Body of pancreas (tissue), 4 donors: ENCODE measurements at regions not wholly inside any gene's neighbourhood (a gene's known extent, or its start where the extent isn't known, plus 50 kb on each side); places are given as distances from the start of the nearest gene placed in this dataset.

Source experiments
- ATAC-seq: fragments of 150-250 bp; one replicate; pipeline ENCODE4 v1.9.1; 2016
- DNase-seq, 4 donors: peaks; one replicate each; pipeline ENCODE4 v3.0.0-alpha.2; 2019
- H3K27ac ChIP-seq, 4 donors: fragments of 200-600 bp; sonication (generic); 1 replicate in 3 of 4; 2 replicates in 1 of 4; pipeline versions ENCODE4 v1.5.1 to v1.6.1; 2016 to 2019; ENCODE audit warnings: mild to moderate bottlenecking in 1 of 4, mixed read lengths in 1 of 4, moderate library complexity in 1 of 4
- H3K27me3 ChIP-seq, 2 donors: fragments of 200-600 bp; sonication (generic); one replicate each; pipeline ENCODE4 v1.6.0; 2016; ENCODE audit warnings: mild to moderate bottlenecking in 1 of 2
- H3K36me3 ChIP-seq, 2 donors: fragments of 200-600 bp; sonication (generic); replicated peaks in 1 of 2; 2 replicates each; pipeline ENCODE4 v1.5.1; 2016; ENCODE audit warnings: low read depth in 2 of 2; ENCODE audit not compliant: insufficient read depth in 1 of 2
- H3K4me1 ChIP-seq: fragments of 200-600 bp; sonication (generic); one replicate; pipeline ENCODE4 v1.6.0; 2016
- H3K4me3 ChIP-seq, 2 donors: fragments of 200-600 bp; sonication (generic); 1 replicate in 1 of 2; 2 replicates in 1 of 2; pipeline ENCODE4 v1.5.1; 2016 to 2019
- H3K9me3 ChIP-seq, 3 donors: fragments of 200-600 bp; sonication (generic); 1 replicate in 2 of 3; 2 replicates in 1 of 3; pipeline ENCODE4 v1.5.1; 2016
- POLR2A ChIP-seq, 3 donors: fragments of 450-650 bp; IDR thresholded peaks; one replicate each; pipeline ENCODE4 v1.6.1; 2016; ENCODE audit warnings: antibody characterized with exemption in 3 of 3, mild to moderate bottlenecking in 2 of 3
- WGBS, 2 donors: methylation state at CpG; one replicate each; pipeline ENCODE4 v1.1.5; 2017; 5-methylcytosine and 5-hydroxymethylcytosine counted together
- intact Hi-C: fragments of 100-400 bp; cut with DNase I; formaldehyde crosslinking; loops from one replicate; pipeline ENCODE4 v1.15.1; 2023
- TF ChIP-seq, protein P1 (sequence below), 7 experiments: fragments of 450-650 bp in 4 of 7; fragments of 200-600 bp in 3 of 7; sonication (generic) in 3 of 7; IDR thresholded peaks; one replicate each; pipeline ENCODE4 v1.5.1; 2016 to 2019; ENCODE audit warnings: antibody characterized with exemption in 7 of 7

DNA sequence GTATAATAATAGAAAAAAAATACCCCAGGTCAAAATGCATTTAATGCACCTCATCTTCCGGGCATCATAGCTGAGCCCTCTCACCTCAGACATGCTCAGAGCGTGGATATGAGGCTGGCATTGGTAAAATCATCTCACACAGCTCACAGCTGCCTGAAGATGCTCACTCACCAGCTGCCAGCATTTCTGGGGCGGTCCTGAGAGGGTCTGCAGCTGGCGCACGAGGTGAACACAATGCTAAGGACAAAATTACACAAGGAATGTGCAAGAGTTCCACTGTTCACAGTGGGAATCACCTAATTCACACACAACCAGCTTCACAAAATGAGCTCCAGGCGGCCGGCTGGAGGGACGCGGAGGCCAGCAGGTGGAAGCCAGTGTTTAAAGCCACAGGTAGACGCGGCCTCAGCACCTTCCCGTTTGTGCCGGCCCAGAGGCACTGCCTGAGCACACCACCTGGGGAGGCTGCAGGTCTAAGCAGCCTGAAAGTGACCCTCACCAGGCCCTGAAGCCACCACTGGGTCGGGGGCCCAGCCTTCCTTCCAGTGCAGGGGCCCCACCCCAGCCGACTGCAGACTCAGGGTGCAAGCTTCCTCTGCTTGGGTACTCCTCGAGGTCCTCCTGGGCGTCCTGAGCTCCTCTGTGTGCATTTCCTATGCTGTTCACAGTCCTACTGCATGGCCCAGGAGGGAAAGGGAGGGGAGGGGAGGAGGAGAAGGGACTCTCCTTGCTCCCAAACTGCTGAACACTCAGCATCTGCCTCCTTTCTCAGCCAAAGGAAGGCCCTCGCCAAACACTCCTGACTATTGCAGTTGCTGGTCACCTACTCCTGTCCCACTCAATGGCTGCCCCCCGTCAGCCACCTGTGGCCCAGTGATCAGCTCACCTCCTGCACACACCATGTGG, 61.2 kb upstream of the FAM20C start:
- intact Hi-C loops = no loop called here
- no peaks in the 10 kb centered on the region for H3K4me1 ChIP-seq
- H3K36me3 ChIP-seq = no peaks in the 10 kb centered on the region
- WGBS, 2 donors = 90 to 91% methylated on average over 10 to 15 of the region's 19 CpGs
- TF ChIP-seq, protein P1, sequence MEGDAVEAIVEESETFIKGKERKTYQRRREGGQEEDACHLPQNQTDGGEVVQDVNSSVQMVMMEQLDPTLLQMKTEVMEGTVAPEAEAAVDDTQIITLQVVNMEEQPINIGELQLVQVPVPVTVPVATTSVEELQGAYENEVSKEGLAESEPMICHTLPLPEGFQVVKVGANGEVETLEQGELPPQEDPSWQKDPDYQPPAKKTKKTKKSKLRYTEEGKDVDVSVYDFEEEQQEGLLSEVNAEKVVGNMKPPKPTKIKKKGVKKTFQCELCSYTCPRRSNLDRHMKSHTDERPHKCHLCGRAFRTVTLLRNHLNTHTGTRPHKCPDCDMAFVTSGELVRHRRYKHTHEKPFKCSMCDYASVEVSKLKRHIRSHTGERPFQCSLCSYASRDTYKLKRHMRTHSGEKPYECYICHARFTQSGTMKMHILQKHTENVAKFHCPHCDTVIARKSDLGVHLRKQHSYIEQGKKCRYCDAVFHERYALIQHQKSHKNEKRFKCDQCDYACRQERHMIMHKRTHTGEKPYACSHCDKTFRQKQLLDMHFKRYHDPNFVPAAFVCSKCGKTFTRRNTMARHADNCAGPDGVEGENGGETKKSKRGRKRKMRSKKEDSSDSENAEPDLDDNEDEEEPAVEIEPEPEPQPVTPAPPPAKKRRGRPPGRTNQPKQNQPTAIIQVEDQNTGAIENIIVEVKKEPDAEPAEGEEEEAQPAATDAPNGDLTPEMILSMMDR (IDR thresholded peaks at IDR 0.05) = no peak
- peak overlapping the region in 1 of 4 donors; percentile 17 for H3K27ac ChIP-seq
- ATAC-seq = no peak
- H3K4me3 ChIP-seq = no peak overlapping the region
- H3K9me3 ChIP-seq = no peaks in the 10 kb centered on the region
- DNase-seq = no peak
- no peaks in the 10 kb centered on the region for H3K27me3 ChIP-seq

DNA sequence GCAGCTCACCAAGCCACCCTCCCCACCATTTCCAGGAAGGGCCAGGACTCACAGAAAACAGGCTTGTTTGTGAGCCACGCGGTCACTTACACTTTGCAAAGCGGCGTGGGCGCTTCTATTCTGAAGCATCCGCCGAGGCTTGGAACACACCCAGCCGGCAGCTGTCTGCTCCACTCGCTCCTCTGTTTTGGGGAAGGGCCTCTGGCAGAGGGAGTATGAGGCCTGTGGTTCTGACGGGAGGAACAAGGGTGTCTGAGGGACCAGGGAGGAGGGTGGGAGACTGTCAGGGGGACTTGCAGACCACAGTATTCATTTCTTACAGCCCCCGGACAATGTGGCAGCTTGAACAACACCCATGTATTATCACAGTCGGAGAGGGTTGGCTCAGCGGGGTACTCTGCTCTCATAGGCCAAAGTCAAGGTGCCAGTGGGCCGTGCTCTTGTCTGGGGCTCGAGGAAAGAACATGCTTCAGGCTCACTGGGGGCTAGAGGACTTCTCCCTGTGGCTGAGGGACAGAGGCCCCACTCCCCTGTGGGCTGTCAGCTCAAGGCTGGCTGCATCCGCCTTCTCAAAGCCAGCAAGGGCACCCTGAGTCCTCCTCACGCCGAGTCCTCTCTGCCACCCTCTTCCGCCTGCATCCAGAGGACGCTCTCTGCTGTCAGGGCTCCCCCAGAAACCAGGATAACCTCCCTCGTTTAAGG, 60.4 kb upstream of the FAM20C start:
- DNase-seq (peak in 2 of 4 donors; percentile 27 to 66), ATAC-seq (no peak)
- Histone ChIP-seq H3K27me3 (no peaks in the 10 kb centered on the region), H3K9me3 (no peaks in the 10 kb centered on the region), H3K4me3 (no peak overlapping the region), H3K4me1 (no peaks in the 10 kb centered on the region), H3K36me3 (no peaks in the 10 kb centered on the region), H3K27ac (peak overlapping the region in 1 of 4 donors; percentile 17)
- TF ChIP-seq, protein P1 (IDR thresholded peaks at IDR 0.05) = no peak
- TF ChIP-seq POLR2A (IDR thresholded peaks at IDR 0.05) = no peak
- intact Hi-C loops = no loop called here
- 68 to 83% methylated on average over 20 to 21 of the region's 21 CpGs for WGBS, 2 donors

DNA sequence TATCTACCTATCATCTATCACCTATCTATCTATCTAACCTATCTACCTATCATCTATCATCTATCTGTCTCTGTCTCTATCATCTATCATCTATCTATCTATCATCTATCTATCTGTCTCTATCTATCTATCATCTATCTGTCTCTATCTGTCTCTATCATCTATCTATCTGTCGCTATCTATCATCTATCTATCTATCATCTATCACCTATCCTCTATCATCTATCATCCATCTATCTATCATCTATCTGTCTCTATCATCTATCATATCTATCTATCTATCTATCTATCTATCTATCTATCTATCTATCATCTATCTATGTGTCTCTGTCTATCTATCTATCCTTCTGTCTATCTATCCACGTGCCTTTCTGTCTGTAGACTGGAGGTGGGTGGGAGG, 59.5 kb upstream of the FAM20C start:
- no peaks in the 10 kb centered on the region for H3K36me3 ChIP-seq
- intact Hi-C loops = no loop called here
- no peak overlapping the region for H3K27ac ChIP-seq
- DNase-seq (no peak), ATAC-seq (no peak)
- no peaks in the 10 kb centered on the region for H3K4me1 ChIP-seq
- WGBS, 2 donors = 45 to 46% methylated on average over 2 of the region's 2 CpGs
- no peak for TF ChIP-seq POLR2A (IDR thresholded peaks at IDR 0.05)
- TF ChIP-seq, protein P1 (IDR thresholded peaks at IDR 0.05) = no peak
- no peak overlapping the region for H3K4me3 ChIP-seq
- no peaks in the 10 kb centered on the region for H3K9me3 ChIP-seq
- H3K27me3 ChIP-seq = no peaks in the 10 kb centered on the region

DNA sequence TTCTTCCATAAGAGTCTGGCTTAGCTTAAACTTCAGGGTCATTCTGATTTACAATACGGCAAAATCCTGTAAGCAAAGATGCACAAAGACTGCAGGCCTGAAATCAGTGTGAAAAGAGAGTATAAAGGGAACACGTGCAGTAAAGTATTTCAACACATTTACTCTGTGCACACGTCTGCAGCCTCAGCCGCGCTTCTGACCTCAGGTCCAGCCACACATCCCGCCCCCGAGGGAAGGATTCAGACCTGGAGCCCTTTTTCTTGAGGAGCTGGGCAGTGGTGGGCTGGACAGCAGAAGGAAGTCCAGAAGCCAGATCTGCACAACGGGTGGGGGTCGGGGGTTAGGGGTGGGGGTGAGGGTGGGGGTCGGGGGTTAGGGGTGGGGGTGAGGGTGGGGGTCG, 58.9 kb upstream of the FAM20C start:
- H3K4me3 ChIP-seq = no peak overlapping the region
- no peaks in the 10 kb centered on the region for H3K9me3 ChIP-seq
- no peaks in the 10 kb centered on the region for H3K4me1 ChIP-seq
- WGBS, 2 donors = 45 to 52% methylated on average over 11 of the region's 11 CpGs
- no peaks in the 10 kb centered on the region for H3K27me3 ChIP-seq
- DNase-seq (no peak), ATAC-seq (no peak)
- intact Hi-C loops = no loop called here
- H3K36me3 ChIP-seq = no peaks in the 10 kb centered on the region
- TF ChIP-seq, protein P1 (IDR thresholded peaks at IDR 0.05) = no peak
- no peak for TF ChIP-seq POLR2A (IDR thresholded peaks at IDR 0.05)
- no peak overlapping the region for H3K27ac ChIP-seq
